GM12891 (cell line): ENCODE measurements at regions not wholly inside any gene's neighbourhood (a gene's known extent, or its start where the extent isn't known, plus 50 kb on each side); places are given as distances from the start of the nearest gene placed in this dataset.

ENCODE experiments used
- POLR2A ChIP-seq: IDR thresholded peaks from 2 replicates; pipeline ENCODE4 v1.6.1; 2011; ENCODE audit warnings: low read depth, low read length, control low read depth
- POLR2AphosphoS5 ChIP-seq: IDR thresholded peaks from 2 replicates; pipeline ENCODE4 v1.6.1; 2011; ENCODE audit warnings: low read depth, low read length, control low read depth
- POU2F2 ChIP-seq: IDR thresholded peaks from 2 replicates; pipeline ENCODE4 v1.6.1; 2011; ENCODE audit warnings: low read depth, mild to moderate bottlenecking, control low read depth, low read length, moderate library complexity

DNA sequence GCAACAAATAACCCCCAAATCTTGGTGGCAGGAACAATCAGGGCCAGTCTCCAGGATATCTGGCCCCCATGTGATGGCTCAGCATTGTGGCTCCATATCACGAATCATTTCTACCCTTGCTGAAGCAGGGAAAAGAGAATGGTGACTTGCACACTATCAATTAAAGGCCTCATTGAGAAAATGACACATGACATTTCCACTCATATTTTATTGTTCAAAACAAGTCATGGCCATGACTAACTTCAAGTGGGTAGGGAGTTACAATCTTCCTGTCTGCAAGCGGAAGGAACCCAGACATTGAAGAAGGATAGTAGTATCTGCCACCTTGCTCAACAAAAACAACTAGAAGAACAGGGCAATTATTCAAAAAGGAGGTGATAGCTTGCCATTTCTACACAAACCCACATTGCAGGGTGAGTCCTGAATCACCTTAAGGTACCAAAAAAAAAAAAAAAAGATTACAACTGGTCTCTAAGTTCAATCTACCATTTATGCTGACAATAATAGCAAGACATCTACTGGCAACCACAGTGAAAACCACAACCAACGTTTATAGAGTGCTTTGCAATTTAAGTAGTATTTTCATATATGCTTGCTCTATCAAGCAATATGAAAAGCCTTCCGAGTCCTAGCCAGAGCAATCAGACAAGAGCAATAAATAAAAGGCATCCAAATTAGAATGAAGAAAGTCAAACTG lies 186.7 kb upstream of the DAPK1 start:
- TF ChIP-seq POLR2A (no peak), POLR2AphosphoS5 (no peak), POU2F2 (no peak)
